ENCODE measurements at regions not wholly inside any gene's neighbourhood (a gene's known extent, or its start where the extent isn't known, plus 50 kb on each side); places are given as distances from the start of the nearest gene placed in this dataset.

- intact Hi-C loops (cut with micrococcal nuclease; ENCODE audit: unreplicated experiment) (no loop called here), in situ Hi-C loops (cut with HindIII; ENCODE audit: low pct_unique_long_range_greater_than_20kb, low sequenced_read_pairs) (no loop called here)
- H3K27ac ChIP-seq (ENCODE audit: low read length): no peak overlapping the region
- H3K27me3 ChIP-seq (ENCODE audit: control insufficient read depth, insufficient read depth, low read length): no peaks in the 10 kb centered on the region
- ATAC-seq: no peak
- H3K4me1 ChIP-seq (ENCODE audit: control insufficient read depth, insufficient read depth, low read length): no peaks in the 10 kb centered on the region
- no TSS peak for BruUV-seq (replicated peaks)
- H3K4me3 ChIP-seq (ENCODE audit: low read depth in 2 of 2, low read length in 2 of 2): no peak overlapping the region
- CTCF ChIA-PET: no interaction called here
- POLR2A ChIA-PET: no interaction called here
- no peaks in the 10 kb centered on the region for H3K36me3 ChIP-seq (ENCODE audit: control insufficient read depth, insufficient read depth, low read length)
- TF ChIP-seq REST (IDR thresholded peaks at IDR 0.05; ENCODE audit: insufficient read depth in 1 of 2, low read depth in 2 of 2, low read length in 1 of 2) (no peak), TCF7L2 (IDR thresholded peaks at IDR 0.05; ENCODE audit: low read depth, low read length) (no peak), POLR2AphosphoS5 (IDR thresholded peaks at IDR 0.05; ENCODE audit: low read depth, low read length) (no peak), SIN3A (IDR thresholded peaks at IDR 0.05; ENCODE audit: borderline replicate concordance, insufficient read depth, low read depth, low read length) (no peak), CTCF (IDR thresholded peaks at IDR 0.05) (no peak)
- no peak for DNase-seq (ENCODE audit: low read depth, low spot score)
- no peaks in the 10 kb centered on the region for H3K9me3 ChIP-seq (ENCODE audit: control insufficient read depth, insufficient read depth, low read depth, low read length)
Measured at GRCh38 chr9:11326231-11326630, 713.4 kb upstream of the PTPRD start.

GRCh38 chr9:11328326-11328725 lies 715.5 kb upstream of the PTPRD start:
- no peaks in the 10 kb centered on the region for H3K4me1 ChIP-seq (ENCODE audit: control insufficient read depth, insufficient read depth, low read length)
- in situ Hi-C loops (cut with HindIII; ENCODE audit: low pct_unique_long_range_greater_than_20kb, low sequenced_read_pairs): no loop called here
- no TSS peak for BruUV-seq (replicated peaks)

More at GRCh38 chr9:11328326-11328725, 715.5 kb upstream of the PTPRD start:
- intact Hi-C loops (cut with micrococcal nuclease; ENCODE audit: unreplicated experiment): no loop called here
- no peak for TF ChIP-seq SIN3A (IDR thresholded peaks at IDR 0.05; ENCODE audit: borderline replicate concordance, insufficient read depth, low read depth, low read length)
- no peak for TF ChIP-seq POLR2AphosphoS5 (IDR thresholded peaks at IDR 0.05; ENCODE audit: low read depth, low read length)
- no peak for TF ChIP-seq TCF7L2 (IDR thresholded peaks at IDR 0.05; ENCODE audit: low read depth, low read length)
- TF ChIP-seq CTCF (IDR thresholded peaks at IDR 0.05): no peak
- TF ChIP-seq REST (IDR thresholded peaks at IDR 0.05; ENCODE audit: insufficient read depth in 1 of 2, low read depth in 2 of 2, low read length in 1 of 2): no peak
- CTCF ChIA-PET: no interaction called here
- no peak for ATAC-seq
- H3K36me3 ChIP-seq (ENCODE audit: control insufficient read depth, insufficient read depth, low read length): no peaks in the 10 kb centered on the region
- H3K9me3 ChIP-seq (ENCODE audit: control insufficient read depth, insufficient read depth, low read depth, low read length): no peaks in the 10 kb centered on the region
- H3K27me3 ChIP-seq (ENCODE audit: control insufficient read depth, insufficient read depth, low read length): no peaks in the 10 kb centered on the region
- DNase-seq (ENCODE audit: low read depth, low spot score): no peak
- POLR2A ChIA-PET: no interaction called here
- H3K27ac ChIP-seq (ENCODE audit: low read length): no peak overlapping the region
- no peak overlapping the region for H3K4me3 ChIP-seq (ENCODE audit: low read depth in 2 of 2, low read length in 2 of 2)

Data from Panc1 (cell line).